WTC11 (cell line): ENCODE measurements at regions not wholly inside any gene's neighbourhood (a gene's known extent, or its start where the extent isn't known, plus 50 kb on each side); places are given as distances from the start of the nearest gene placed in this dataset.

Experiments
- ATAC-seq: fragments of 200-7000 bp; cut with Tn5 transposase; 2 replicates; pipeline ENCODE4 v1.10.0; 2021; ENCODE audit warnings: mild to moderate bottlenecking, moderate library complexity
- CTCF ChIA-PET: fragments of 300-600 bp; sonication (Branson Sonifier 250); formaldehyde crosslinking; loops from one replicate; lab custom pipeline; 2021; ENCODE audit warnings: antibody characterized with exemption; lab: Charles Lee
- POLR2A ChIA-PET: fragments of 350-600 bp; sonication (Branson Sonifier 250); formaldehyde crosslinking; loops from one replicate; lab custom pipeline; 2021; ENCODE audit warnings: antibody characterized with exemption; lab: Charles Lee
- DNase-seq: peaks from one replicate; pipeline ENCODE4 v3.0.0; 2021; ENCODE audit warnings: low spot score
- H3K27ac Mint-ChIP-seq: 2 replicates; pipeline ENCODE4 v1.8.0; 2021; ENCODE audit warnings: mixed read lengths
- H3K27me3 Mint-ChIP-seq: 2 replicates; pipeline ENCODE4 v1.8.0; 2021; ENCODE audit warnings: low read depth, mild to moderate bottlenecking, moderate library complexity, mixed read lengths
- H3K36me3 Mint-ChIP-seq: 2 replicates; pipeline ENCODE4 v1.8.0; 2021; ENCODE audit warnings: mixed read lengths
- H3K4me1 Mint-ChIP-seq: 2 replicates; pipeline ENCODE4 v1.8.0; 2022; ENCODE audit warnings: mixed read lengths
- H3K4me3 Mint-ChIP-seq: 2 replicates; pipeline ENCODE4 v1.8.0; 2021; ENCODE audit warnings: mild to moderate bottlenecking, moderate library complexity, mixed read lengths
- H3K9me3 Mint-ChIP-seq: 2 replicates; pipeline ENCODE4 v1.8.0; 2021; ENCODE audit warnings: mixed read lengths
- CREB1 ChIP-seq: sonication (generic); formaldehyde crosslinking; IDR thresholded peaks from 2 replicates; pipeline ENCODE4 v1.8.0; 2023; ENCODE audit warnings: mild to moderate bottlenecking, missing genetic modification reagents
- ELF4 ChIP-seq: sonication (generic); formaldehyde crosslinking; IDR thresholded peaks from 2 replicates; pipeline ENCODE4 v1.8.1; 2022; ENCODE audit warnings: low read depth, mild to moderate bottlenecking, moderate library complexity, missing genetic modification reagents
- ETV6 ChIP-seq: sonication (generic); formaldehyde crosslinking; IDR thresholded peaks from 2 replicates; pipeline ENCODE4 v1.8.1; 2022; ENCODE audit warnings: mild to moderate bottlenecking, missing genetic modification reagents
- FOXK1 ChIP-seq: sonication (generic); formaldehyde crosslinking; IDR thresholded peaks from 2 replicates; pipeline ENCODE4 v1.8.0; 2022; ENCODE audit warnings: mild to moderate bottlenecking, moderate library complexity, missing genetic modification reagents
- GRHL2 ChIP-seq: fragments of 250-450 bp; sonication (Bioruptor Pico); IDR thresholded peaks from 2 replicates; pipeline ENCODE4 v1.8.0; 2022; ENCODE audit warnings: mild to moderate bottlenecking, moderate library complexity; ENCODE audit not compliant: insufficient replicate concordance, severe bottlenecking
- GTF2I ChIP-seq: fragments of 250-450 bp; sonication (Bioruptor Pico); conservative IDR thresholded peaks from 2 replicates; pipeline ENCODE4 v1.4.0; 2021; ENCODE audit warnings: mild to moderate bottlenecking
- IRF2 ChIP-seq: sonication (generic); formaldehyde crosslinking; IDR thresholded peaks from 2 replicates; pipeline ENCODE4 v1.8.0; 2022; ENCODE audit warnings: low read depth, missing genetic modification reagents, borderline replicate concordance
- JAZF1 ChIP-seq: fragments of 250-450 bp; sonication (Bioruptor Pico); IDR thresholded peaks from 2 replicates; pipeline ENCODE4 v1.9.0; 2021; ENCODE audit warnings: moderate library complexity, mild to moderate bottlenecking, inconsistent platforms
- MYBL2 ChIP-seq: sonication (generic); formaldehyde crosslinking; IDR thresholded peaks from 2 replicates; pipeline ENCODE4 v1.8.1; 2023; ENCODE audit warnings: mild to moderate bottlenecking, moderate library complexity, missing genetic modification reagents
- NFATC4 ChIP-seq: fragments of 250-450 bp; sonication (Bioruptor Pico); IDR thresholded peaks from 2 replicates; pipeline ENCODE4 v1.9.0; 2021; ENCODE audit warnings: mild to moderate bottlenecking
- NFYB ChIP-seq: sonication (generic); formaldehyde crosslinking; conservative IDR thresholded peaks from 2 replicates; pipeline ENCODE4 v1.8.0; 2022; ENCODE audit warnings: low read depth, missing genetic modification reagents
- RELA ChIP-seq: sonication (generic); formaldehyde crosslinking; IDR thresholded peaks from 2 replicates; pipeline ENCODE4 v1.8.1; 2022; ENCODE audit warnings: missing genetic modification reagents, mild to moderate bottlenecking, borderline replicate concordance
- ZNF232 ChIP-seq: sonication (generic); formaldehyde crosslinking; IDR thresholded peaks from 2 replicates; pipeline ENCODE4 v1.8.0; 2022; ENCODE audit warnings: mild to moderate bottlenecking, missing genetic modification reagents
- TF ChIP-seq, protein P1 (sequence below): sonication (generic); formaldehyde crosslinking; IDR thresholded peaks from 2 replicates; pipeline ENCODE4 v1.8.1; 2023; ENCODE audit warnings: mild to moderate bottlenecking, missing genetic modification reagents, moderate library complexity
- TF ChIP-seq, protein P2 (sequence below): fragments of 250-450 bp; sonication (Bioruptor Pico); IDR thresholded peaks from 2 replicates; pipeline ENCODE4 v1.9.0; 2021; ENCODE audit warnings: moderate library complexity, mild to moderate bottlenecking, inconsistent platforms, borderline replicate concordance
- TF ChIP-seq, protein P3 (sequence below): sonication (generic); formaldehyde crosslinking; IDR thresholded peaks from 2 replicates; pipeline ENCODE4 v1.8.0; 2023; ENCODE audit warnings: missing genetic modification reagents
- TF ChIP-seq, protein P4 (sequence below): sonication (generic); formaldehyde crosslinking; conservative IDR thresholded peaks from 2 replicates; pipeline ENCODE4 v1.8.1; 2022; ENCODE audit warnings: mild to moderate bottlenecking, missing genetic modification reagents
- TF ChIP-seq, protein P5 (sequence below): sonication (generic); formaldehyde crosslinking; IDR thresholded peaks from 2 replicates; pipeline ENCODE4 v1.8.1; 2022; ENCODE audit warnings: mild to moderate bottlenecking, moderate library complexity, missing genetic modification reagents
- TF ChIP-seq, protein P6 (sequence below): sonication (generic); formaldehyde crosslinking; IDR thresholded peaks from 2 replicates; pipeline ENCODE4 v1.8.1; 2022; ENCODE audit warnings: missing genetic modification reagents, borderline replicate concordance
- TF ChIP-seq, protein P7 (sequence below): sonication (generic); formaldehyde crosslinking; IDR thresholded peaks from 2 replicates; pipeline ENCODE4 v1.8.0; 2023; ENCODE audit warnings: mild to moderate bottlenecking, missing genetic modification reagents

DNA sequence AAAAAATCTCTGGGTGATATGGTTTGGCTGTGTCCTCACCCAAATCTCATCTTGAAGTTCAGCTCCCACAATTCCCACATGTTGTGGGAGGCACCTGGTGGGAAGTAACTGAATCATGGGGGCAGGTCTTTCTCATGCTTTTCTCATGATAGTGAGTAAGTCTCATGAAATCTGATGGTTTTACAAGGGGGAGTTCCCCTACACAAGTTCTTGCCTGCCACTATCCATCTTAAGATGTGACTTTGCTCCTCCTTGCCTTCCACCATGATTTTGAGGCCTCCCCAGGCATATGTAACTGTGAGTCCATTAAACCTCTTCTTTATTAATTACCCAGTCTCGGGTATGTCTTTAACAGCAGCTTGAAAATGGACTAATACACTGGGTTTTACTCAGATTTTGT is 513.9 kb downstream of the TLE4 start:
- POLR2A ChIA-PET: no interaction called here
- H3K4me1 Mint-ChIP-seq: no peaks in the 10 kb centered on the region
- no peak for TF ChIP-seq IRF2 (CRISPR knock-in tag)
- TF ChIP-seq, protein P1, sequence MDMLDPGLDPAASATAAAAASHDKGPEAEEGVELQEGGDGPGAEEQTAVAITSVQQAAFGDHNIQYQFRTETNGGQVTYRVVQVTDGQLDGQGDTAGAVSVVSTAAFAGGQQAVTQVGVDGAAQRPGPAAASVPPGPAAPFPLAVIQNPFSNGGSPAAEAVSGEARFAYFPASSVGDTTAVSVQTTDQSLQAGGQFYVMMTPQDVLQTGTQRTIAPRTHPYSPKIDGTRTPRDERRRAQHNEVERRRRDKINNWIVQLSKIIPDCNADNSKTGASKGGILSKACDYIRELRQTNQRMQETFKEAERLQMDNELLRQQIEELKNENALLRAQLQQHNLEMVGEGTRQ (CRISPR knock-in tag): no peak
- TF ChIP-seq NFYB: no peak
- TF ChIP-seq RELA (CRISPR knock-in tag): no peak
- TF ChIP-seq ZNF232 (CRISPR knock-in tag): no peak
- no peak for TF ChIP-seq ETV6
- TF ChIP-seq MYBL2 (CRISPR knock-in tag): no peak
- TF ChIP-seq, protein P2, sequence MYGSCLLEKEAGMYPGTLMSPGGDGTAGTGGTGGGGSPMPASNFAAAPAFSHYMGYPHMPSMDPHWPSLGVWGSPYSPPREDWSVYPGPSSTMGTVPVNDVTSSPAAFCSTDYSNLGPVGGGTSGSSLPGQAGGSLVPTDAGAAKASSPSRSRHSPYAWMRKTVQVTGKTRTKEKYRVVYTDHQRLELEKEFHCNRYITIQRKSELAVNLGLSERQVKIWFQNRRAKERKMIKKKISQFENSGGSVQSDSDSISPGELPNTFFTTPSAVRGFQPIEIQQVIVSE (CRISPR knock-in tag): no peak
- TF ChIP-seq, protein P3, sequence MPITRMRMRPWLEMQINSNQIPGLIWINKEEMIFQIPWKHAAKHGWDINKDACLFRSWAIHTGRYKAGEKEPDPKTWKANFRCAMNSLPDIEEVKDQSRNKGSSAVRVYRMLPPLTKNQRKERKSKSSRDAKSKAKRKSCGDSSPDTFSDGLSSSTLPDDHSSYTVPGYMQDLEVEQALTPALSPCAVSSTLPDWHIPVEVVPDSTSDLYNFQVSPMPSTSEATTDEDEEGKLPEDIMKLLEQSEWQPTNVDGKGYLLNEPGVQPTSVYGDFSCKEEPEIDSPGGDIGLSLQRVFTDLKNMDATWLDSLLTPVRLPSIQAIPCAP (CRISPR knock-in tag): no peak
- no peak for TF ChIP-seq FOXK1 (CRISPR knock-in tag)
- TF ChIP-seq, all 79 proteins: peak for 0
- Mint-ChIP-seq H3K4me3 (no peak overlapping the region), H3K9me3 (peaks cover 4% of the 10 kb centered on the region), H3K27ac (no peak overlapping the region), H3K27me3 (no peaks in the 10 kb centered on the region), H3K36me3 (no peaks in the 10 kb centered on the region)
- CTCF ChIA-PET: no interaction called here
- ATAC-seq: no peak
- DNase-seq: no peak

DNA sequence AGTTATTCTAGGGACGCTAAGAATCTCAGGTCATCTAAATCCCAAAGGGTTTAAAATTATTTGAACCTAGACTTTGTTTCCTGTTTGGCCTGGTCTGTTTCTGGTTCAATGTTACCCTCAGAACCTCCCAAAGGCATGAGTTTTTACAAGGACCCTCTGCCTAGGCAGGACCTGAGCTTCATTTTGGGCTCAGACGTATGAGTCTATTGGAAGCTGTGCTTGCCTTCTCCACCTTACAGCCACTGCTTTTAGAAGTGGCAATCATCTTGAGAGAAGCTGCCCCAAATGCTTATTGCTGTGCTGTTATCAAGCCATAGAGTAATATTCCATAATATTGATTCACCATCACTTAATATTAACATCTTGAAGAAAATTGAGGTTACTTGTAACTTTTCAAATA is 510.4 kb downstream of the TLE4 start:
- Mint-ChIP-seq H3K9me3 (peaks cover 9% of the 10 kb centered on the region), H3K27ac (no peak overlapping the region), H3K4me1 (no peaks in the 10 kb centered on the region), H3K4me3 (no peak overlapping the region), H3K27me3 (no peaks in the 10 kb centered on the region), H3K36me3 (no peaks in the 10 kb centered on the region)
- TF ChIP-seq GTF2I: no peak
- TF ChIP-seq, protein P4, sequence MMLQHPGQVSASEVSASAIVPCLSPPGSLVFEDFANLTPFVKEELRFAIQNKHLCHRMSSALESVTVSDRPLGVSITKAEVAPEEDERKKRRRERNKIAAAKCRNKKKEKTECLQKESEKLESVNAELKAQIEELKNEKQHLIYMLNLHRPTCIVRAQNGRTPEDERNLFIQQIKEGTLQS: no peak
- ATAC-seq: no peak
- ChIA-PET POLR2A (no interaction called here), CTCF (no interaction called here)
- DNase-seq: no peak

DNA sequence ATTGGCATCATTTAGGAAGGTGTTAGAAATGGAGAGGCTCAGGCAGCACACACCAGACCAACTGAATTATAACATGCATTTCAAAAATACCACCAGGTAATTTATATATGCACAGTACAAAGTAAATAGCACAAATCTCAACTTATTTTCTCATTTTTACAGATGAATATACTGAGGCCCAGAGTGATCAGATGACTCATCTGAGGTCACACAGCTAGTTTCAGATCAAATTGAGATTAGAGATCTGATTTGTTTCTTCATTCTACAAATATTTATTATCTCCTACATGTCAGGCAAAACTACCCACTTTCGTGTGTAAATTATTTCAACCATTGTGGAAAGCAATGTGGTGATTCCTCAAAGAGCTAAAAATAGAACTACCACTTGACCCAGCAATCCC is 507.1 kb downstream of the TLE4 start:
- ATAC-seq (no peak), DNase-seq (no peak)
- H3K36me3 Mint-ChIP-seq: no peaks in the 10 kb centered on the region
- H3K4me3 Mint-ChIP-seq: no peak overlapping the region
- H3K27me3 Mint-ChIP-seq: no peaks in the 10 kb centered on the region
- H3K27ac Mint-ChIP-seq: no peak overlapping the region
- TF ChIP-seq JAZF1 (CRISPR knock-in tag) (no peak), NFATC4 (no peak)
- TF ChIP-seq, protein P5, sequence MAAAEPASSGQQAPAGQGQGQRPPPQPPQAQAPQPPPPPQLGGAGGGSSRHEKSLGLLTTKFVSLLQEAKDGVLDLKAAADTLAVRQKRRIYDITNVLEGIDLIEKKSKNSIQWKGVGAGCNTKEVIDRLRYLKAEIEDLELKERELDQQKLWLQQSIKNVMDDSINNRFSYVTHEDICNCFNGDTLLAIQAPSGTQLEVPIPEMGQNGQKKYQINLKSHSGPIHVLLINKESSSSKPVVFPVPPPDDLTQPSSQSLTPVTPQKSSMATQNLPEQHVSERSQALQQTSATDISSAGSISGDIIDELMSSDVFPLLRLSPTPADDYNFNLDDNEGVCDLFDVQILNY: no peak
- TF ChIP-seq, protein P6, sequence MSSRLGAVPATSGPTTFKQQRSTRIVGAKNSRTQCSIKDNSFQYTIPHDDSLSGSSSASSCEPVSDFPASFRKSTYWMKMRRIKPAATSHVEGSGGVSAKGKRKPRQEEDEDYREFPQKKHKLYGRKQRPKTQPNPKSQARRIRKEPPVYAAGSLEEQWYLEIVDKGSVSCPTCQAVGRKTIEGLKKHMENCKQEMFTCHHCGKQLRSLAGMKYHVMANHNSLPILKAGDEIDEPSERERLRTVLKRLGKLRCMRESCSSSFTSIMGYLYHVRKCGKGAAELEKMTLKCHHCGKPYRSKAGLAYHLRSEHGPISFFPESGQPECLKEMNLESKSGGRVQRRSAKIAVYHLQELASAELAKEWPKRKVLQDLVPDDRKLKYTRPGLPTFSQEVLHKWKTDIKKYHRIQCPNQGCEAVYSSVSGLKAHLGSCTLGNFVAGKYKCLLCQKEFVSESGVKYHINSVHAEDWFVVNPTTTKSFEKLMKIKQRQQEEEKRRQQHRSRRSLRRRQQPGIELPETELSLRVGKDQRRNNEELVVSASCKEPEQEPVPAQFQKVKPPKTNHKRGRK (CRISPR knock-in tag): no peak
- ChIA-PET CTCF (no interaction called here), POLR2A (no interaction called here)
- H3K9me3 Mint-ChIP-seq: peaks cover 9% of the 10 kb centered on the region
- H3K4me1 Mint-ChIP-seq: no peaks in the 10 kb centered on the region

DNA sequence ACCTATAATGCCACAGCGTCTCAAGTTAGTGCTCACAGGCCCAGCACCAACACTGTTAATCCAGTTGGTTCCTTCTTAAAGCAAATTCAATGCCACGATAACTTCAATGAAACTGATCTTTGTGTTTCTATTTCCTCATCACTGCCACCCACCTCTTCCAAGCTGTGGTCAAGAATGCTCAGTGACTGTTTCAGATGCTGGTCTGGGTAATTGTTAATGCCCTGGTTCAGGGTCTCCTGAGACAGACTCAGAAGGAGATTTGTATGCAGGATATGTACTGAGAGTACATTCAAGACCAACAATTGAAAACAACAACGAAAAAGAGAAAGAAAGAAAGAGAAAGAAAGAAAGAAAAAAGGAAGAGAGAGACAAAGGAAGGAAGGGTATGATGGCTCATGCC is 505.3 kb downstream of the TLE4 start:
- Mint-ChIP-seq H3K27me3 (no peaks in the 10 kb centered on the region), H3K36me3 (no peaks in the 10 kb centered on the region), H3K9me3 (peaks cover 9% of the 10 kb centered on the region), H3K4me1 (no peaks in the 10 kb centered on the region), H3K27ac (no peak overlapping the region), H3K4me3 (no peak overlapping the region)
- ChIA-PET POLR2A (no interaction called here), CTCF (no interaction called here)
- TF ChIP-seq CREB1 (no peak), GRHL2 (no peak), ELF4 (CRISPR knock-in tag) (no peak)
- TF ChIP-seq, protein P6 (CRISPR knock-in tag): no peak
- TF ChIP-seq, protein P7, sequence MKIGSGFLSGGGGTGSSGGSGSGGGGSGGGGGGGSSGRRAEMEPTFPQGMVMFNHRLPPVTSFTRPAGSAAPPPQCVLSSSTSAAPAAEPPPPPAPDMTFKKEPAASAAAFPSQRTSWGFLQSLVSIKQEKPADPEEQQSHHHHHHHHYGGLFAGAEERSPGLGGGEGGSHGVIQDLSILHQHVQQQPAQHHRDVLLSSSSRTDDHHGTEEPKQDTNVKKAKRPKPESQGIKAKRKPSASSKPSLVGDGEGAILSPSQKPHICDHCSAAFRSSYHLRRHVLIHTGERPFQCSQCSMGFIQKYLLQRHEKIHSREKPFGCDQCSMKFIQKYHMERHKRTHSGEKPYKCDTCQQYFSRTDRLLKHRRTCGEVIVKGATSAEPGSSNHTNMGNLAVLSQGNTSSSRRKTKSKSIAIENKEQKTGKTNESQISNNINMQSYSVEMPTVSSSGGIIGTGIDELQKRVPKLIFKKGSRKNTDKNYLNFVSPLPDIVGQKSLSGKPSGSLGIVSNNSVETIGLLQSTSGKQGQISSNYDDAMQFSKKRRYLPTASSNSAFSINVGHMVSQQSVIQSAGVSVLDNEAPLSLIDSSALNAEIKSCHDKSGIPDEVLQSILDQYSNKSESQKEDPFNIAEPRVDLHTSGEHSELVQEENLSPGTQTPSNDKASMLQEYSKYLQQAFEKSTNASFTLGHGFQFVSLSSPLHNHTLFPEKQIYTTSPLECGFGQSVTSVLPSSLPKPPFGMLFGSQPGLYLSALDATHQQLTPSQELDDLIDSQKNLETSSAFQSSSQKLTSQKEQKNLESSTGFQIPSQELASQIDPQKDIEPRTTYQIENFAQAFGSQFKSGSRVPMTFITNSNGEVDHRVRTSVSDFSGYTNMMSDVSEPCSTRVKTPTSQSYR: no peak
- ATAC-seq (no peak), DNase-seq (no peak)
